IPS-18a (cell line): ENCODE measurements at regions not wholly inside any gene's neighbourhood (a gene's known extent, or its start where the extent isn't known, plus 50 kb on each side); places are given as distances from the start of the nearest gene placed in this dataset.

ENCODE experiments used
- H3K27ac ChIP-seq: one replicate; pipeline ENCODE4 v1.5.1; 2013; ENCODE audit warnings: low read length
- H3K27me3 ChIP-seq: one replicate; pipeline ENCODE4 v1.6.1; 2013; ENCODE audit warnings: mild to moderate bottlenecking, low read length; ENCODE audit not compliant: control insufficient read depth, insufficient read depth
- H3K36me3 ChIP-seq: one replicate; pipeline ENCODE4 v1.6.1; 2013; ENCODE audit warnings: low read depth, low read length; ENCODE audit not compliant: control insufficient read depth
- H3K4me1 ChIP-seq: one replicate; pipeline ENCODE4 v1.6.1; 2013; ENCODE audit warnings: low read depth, low read length; ENCODE audit not compliant: control insufficient read depth
- H3K4me3 ChIP-seq: one replicate; pipeline ENCODE4 v1.5.1; 2013; ENCODE audit warnings: low read length
- H3K9ac ChIP-seq: one replicate; pipeline ENCODE4 v1.6.1; 2013; ENCODE audit warnings: mild to moderate bottlenecking, low read length, moderate library complexity
- H3K9me3 ChIP-seq: one replicate; pipeline ENCODE4 v1.6.1; 2013; ENCODE audit warnings: low read depth, low read length; ENCODE audit not compliant: control insufficient read depth

DNA sequence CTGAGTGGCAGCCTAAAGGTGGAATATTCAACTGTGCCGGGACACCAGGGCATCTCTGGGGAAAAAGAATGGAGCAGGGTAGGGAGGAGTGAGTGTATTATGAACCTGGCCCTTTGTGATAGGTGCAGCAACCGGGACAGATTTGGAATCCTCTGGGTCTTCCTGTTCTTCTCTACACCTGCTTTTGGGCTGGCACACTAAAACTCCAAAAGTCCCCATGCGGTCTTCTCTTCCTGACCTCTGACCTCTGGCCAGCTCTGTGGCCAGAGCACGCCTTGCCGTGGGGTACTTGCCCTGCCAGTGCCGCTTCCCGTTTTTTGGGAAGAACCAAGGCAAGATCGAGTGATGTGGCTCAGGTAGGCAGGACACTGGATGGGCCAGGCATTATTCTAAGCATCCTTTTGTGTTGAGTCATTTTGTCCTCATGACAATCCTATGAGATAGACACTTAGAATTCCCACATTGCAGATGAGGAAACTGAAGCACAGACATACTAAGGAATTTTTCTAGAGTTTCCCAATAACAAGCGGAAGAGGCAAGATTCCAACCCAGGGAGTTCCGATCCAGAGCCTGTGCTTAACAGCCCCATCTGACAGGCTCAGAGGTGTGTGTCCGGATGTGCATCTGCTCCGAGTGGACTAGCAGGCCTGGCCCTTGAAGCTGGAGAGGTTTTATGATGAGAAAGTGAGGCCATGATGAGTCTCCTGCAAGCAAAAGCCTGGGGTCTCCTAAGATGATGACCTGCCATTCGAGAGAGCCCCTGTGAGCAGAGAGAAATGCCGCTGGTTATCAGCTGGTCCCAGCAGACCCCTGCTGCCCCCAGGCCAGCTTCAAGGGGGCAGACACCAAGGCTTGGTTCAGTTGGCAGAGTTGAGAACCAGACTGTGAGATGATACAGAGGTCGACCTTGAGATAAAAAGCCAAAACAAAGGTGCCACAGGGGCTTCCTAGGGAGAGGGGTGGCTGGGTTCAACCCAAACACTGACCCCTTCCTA lies 67.9 kb upstream of the ESRRB start:
- Histone ChIP-seq H3K4me3 (no peak overlapping the region), H3K27me3 (peaks cover 48% of the 10 kb centered on the region), H3K4me1 (peaks cover 26% of the 10 kb centered on the region), H3K27ac (no peak overlapping the region), H3K36me3 (no peaks in the 10 kb centered on the region), H3K9ac (no peak overlapping the region), H3K9me3 (no peaks in the 10 kb centered on the region)

DNA sequence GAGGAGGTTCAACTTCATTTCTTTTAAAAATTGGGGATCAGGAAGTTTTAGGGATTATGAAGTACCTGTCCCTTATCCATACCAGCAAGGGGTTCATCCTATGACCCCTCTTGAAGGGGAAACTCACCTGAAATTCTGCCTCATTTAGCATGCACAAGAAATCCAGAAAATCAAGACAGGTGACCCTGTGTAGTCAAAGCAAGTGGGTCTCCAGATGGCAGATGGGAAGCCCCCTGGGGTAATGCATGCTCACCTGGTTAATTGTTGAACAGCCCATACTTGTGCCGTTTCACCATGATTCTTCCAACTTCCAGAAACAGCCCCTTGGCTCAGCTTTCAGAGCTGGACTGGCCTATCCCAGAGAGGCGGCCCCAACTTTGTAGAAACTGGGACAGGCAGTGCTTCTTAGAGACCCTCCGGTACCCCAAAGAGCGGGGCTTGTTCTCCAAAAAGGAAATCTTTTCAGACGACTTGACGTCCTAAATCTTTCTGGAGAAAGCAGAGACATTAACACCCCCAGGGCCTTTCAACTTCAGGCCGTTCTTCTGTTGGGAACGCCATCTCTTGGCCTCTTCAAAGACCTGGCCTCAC lies 66.3 kb upstream of the ESRRB start:
- Histone ChIP-seq H3K27ac (no peak overlapping the region), H3K9me3 (no peaks in the 10 kb centered on the region), H3K4me3 (peak overlapping the region; percentile 48), H3K36me3 (no peaks in the 10 kb centered on the region), H3K4me1 (peaks cover 42% of the 10 kb centered on the region), H3K27me3 (peaks cover 64% of the 10 kb centered on the region), H3K9ac (no peak overlapping the region)

DNA sequence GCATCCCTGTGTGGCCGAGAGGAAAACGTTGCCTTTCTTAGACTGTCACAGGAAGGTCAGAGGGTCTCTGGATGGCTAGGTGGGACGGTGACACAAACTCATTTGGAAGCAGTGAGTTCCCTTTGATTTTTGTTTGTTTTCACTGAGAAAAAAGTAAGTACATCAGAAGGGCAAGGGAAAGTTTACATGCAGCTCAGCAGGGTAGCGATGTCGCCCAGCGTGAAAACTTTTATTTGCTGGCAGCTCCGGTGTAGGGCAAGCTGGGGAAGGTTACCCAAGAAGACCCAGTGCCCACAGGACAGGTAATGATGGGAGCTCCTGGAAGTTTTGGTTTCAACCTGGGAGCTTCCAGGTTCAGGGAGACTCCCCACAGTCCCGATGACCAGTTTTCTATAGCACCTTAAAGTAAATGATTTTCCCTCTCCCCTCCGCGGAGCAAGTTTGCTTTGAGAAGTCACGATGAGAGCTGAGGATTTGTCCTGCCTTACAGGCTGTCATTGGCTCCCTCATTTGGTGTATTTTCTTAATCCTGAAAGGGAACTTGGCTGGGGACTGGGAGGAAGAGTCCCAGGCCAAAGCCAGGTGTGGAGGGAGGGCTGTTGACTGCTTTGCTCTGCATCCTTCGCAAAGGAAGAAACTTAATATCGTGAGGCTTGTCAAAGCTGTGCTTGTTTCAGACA lies 64.7 kb upstream of the ESRRB start:
- H3K4me3 ChIP-seq = peak overlapping the region; percentile 48
- peaks cover 48% of the 10 kb centered on the region for H3K4me1 ChIP-seq
- H3K27ac ChIP-seq = no peak overlapping the region
- H3K9ac ChIP-seq = no peak overlapping the region
- no peaks in the 10 kb centered on the region for H3K36me3 ChIP-seq
- H3K9me3 ChIP-seq = no peaks in the 10 kb centered on the region
- peaks cover 74% of the 10 kb centered on the region for H3K27me3 ChIP-seq

DNA sequence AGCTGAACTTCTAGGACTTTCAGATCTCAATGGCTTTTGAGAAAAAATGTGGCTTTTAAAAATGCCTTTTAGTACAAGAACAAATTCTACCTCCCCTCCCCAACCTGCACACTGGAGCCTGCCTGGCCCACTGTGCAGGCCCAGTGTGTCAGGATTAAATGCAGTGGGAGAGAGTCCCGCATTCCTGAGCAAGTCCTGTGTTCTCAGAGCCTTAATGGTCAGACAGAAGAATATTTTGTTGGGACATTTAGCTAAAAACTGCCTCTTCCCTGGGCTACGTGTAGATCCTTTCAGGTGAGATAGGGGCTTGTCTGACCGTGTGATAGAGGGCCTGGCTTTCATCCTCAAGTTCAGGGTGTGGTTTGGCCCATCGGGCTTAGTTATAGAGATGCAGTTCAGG lies 63.1 kb upstream of the ESRRB start:
- no peaks in the 10 kb centered on the region for H3K9me3 ChIP-seq
- peak overlapping the region; percentile 22 for H3K4me3 ChIP-seq
- H3K9ac ChIP-seq = no peak overlapping the region
- H3K27ac ChIP-seq = no peak overlapping the region
- H3K27me3 ChIP-seq = peaks cover 74% of the 10 kb centered on the region
- no peaks in the 10 kb centered on the region for H3K36me3 ChIP-seq
- H3K4me1 ChIP-seq = peaks cover 48% of the 10 kb centered on the region

DNA sequence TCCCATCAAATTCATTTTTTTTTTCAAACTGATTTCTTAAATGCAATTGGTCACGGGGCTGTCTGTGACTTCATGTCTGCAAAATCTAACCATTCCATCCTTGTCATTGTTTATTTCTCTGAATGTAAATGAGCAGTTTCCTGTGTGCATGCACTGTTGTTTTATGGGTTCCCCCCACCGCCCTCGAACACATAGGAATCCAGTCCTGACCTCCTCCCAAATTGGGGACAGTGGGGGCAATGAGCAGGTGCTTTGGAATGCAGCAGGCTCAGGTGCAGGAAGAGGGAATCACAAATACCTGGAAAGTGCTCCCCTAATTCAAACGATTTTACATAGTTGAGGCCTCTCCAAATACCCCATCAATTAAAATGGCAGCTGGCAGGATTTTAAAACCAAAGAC lies 62.6 kb upstream of the ESRRB start:
- Histone ChIP-seq H3K9ac (no peak overlapping the region), H3K27ac (no peak overlapping the region), H3K9me3 (no peaks in the 10 kb centered on the region), H3K4me3 (peak overlapping the region; percentile 22), H3K4me1 (peaks cover 48% of the 10 kb centered on the region), H3K36me3 (no peaks in the 10 kb centered on the region), H3K27me3 (peaks cover 74% of the 10 kb centered on the region)

DNA sequence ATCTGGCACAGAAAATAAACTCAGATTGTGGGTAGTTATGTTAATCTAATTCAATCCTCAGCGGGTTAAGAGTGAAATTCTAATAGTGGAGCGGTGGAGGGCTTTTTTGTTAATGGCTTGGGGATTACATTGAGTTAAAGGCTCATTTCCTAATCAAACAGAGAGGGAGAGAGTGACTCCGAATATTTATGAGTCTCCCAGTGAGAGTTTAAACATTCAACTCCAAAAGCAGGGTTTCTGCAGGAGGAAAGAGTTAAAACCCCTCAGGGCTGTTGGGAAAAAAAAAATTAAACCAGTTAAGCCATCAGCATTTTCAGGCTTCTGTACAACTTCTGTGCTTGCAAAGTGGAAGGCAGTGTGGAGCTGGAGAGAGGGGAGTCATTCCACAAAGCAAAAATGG lies 62.1 kb upstream of the ESRRB start:
- peak overlapping the region; percentile 22 for H3K4me3 ChIP-seq
- H3K27me3 ChIP-seq = peaks cover 68% of the 10 kb centered on the region
- H3K9ac ChIP-seq = no peak overlapping the region
- H3K27ac ChIP-seq = no peak overlapping the region
- no peaks in the 10 kb centered on the region for H3K36me3 ChIP-seq
- peaks cover 48% of the 10 kb centered on the region for H3K4me1 ChIP-seq
- no peaks in the 10 kb centered on the region for H3K9me3 ChIP-seq

DNA sequence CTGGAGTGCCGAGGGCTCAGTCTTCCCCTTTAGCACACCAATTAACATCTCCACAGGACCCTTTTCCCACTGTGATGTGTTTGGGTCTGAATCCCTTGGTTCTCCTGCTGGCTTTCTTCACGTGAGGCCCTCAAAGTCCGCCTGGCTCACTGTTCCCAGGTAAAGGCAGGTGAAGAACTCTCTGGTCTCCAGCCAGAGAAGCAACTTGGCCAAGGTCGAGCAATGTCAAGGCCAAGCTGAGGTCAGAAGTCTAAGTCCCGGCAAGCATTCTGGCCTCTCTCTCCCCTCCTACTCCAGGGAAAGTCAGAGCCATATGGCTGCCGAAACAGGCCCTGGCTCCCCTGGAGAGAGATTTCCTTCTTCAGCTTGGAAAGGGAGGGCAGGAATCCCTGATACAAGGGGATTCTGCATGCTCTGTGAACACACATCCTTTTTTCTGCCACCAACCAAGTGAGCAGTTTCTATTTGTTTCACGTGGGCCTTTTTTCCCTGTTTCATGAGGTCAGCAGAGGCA lies 61.4 kb upstream of the ESRRB start:
- Histone ChIP-seq H3K9ac (no peak overlapping the region), H3K27ac (no peak overlapping the region), H3K9me3 (no peaks in the 10 kb centered on the region), H3K4me3 (peak overlapping the region; percentile 22), H3K27me3 (peaks cover 61% of the 10 kb centered on the region), H3K4me1 (peaks cover 47% of the 10 kb centered on the region), H3K36me3 (no peaks in the 10 kb centered on the region)

DNA sequence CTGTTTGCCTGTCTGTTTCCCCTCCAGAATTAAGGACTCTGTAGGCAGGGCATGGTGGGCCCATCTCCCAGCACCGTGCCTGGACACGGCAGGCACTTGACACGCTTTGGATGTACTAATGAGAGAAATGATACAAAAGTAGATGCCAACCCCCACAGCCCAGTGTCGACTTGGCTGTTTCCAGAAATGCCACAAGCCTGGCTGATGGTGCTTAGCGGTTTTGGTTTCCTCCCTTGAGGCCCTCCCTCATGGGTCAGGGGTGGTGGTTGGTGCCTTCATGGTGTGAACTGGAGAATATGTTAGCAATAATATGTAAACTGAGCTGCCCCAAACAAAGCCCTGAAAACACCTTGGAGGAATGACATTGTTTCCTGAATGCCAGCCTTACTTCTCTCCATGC lies 55.5 kb upstream of the ESRRB start:
- no peak overlapping the region for H3K4me3 ChIP-seq
- H3K27ac ChIP-seq = no peak overlapping the region
- no peak overlapping the region for H3K9ac ChIP-seq
- H3K36me3 ChIP-seq = no peaks in the 10 kb centered on the region
- H3K4me1 ChIP-seq = no peaks in the 10 kb centered on the region
- peaks cover 3% of the 10 kb centered on the region for H3K27me3 ChIP-seq
- no peaks in the 10 kb centered on the region for H3K9me3 ChIP-seq

DNA sequence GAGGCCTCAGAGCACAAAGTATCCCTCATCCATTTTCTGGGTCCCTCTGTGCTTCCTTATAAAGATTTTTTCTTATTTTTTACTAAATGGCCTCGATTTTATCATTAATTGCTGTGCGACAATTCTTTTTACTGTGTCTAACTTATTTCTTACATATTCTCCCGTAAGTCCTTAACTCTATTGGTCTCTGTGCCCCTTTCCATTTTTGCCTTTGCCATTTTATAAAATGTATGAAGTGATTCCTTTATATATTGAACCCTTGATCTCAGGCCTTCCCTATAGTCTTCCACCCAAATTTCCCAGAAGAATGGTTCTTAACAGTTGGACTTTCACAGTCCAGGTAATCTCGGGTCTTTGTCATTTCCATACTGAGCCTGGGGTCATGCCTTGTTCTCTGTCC lies 55.0 kb upstream of the ESRRB start:
- no peaks in the 10 kb centered on the region for H3K36me3 ChIP-seq
- H3K4me3 ChIP-seq = no peak overlapping the region
- no peaks in the 10 kb centered on the region for H3K9me3 ChIP-seq
- H3K9ac ChIP-seq = no peak overlapping the region
- no peaks in the 10 kb centered on the region for H3K4me1 ChIP-seq
- H3K27ac ChIP-seq = no peak overlapping the region
- H3K27me3 ChIP-seq = no peaks in the 10 kb centered on the region

DNA sequence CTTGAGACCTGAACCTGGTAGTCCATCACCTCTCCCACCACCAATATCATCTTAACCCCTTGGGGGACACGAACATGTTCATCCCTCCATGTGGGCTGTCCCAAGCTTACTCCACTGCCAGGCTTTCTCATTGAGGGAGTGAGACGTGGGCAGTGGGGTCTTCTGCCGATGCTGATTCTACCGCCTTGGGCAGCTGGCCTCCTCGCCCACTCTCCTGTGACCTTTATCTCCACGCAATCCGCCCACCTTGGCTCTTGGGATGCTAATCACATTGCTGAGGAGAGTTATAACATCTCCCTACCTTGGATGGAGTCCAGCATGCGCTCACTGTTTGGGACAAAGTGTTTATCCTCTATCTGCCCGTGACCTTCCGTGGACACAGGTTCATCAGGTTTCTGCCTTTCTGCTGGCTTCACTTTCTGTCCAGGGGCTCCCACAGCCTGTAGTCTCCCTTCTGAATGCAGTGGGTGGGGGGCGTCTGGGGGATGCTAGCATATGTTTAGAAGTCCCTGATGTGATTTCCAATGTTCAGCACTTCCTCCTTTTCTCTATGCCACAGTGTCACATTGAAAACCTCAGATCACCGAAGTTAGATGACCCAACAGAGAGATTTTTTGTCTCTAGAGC lies 53.2 kb upstream of the ESRRB start:
- Histone ChIP-seq H3K4me3 (no peak overlapping the region), H3K27me3 (no peaks in the 10 kb centered on the region), H3K36me3 (no peaks in the 10 kb centered on the region), H3K27ac (no peak overlapping the region), H3K9me3 (no peaks in the 10 kb centered on the region), H3K9ac (no peak overlapping the region), H3K4me1 (no peaks in the 10 kb centered on the region)
